PFSK-1 (cell line): ENCODE measurements at regions not wholly inside any gene's neighbourhood (a gene's known extent, or its start where the extent isn't known, plus 50 kb on each side); places are given as distances from the start of the nearest gene placed in this dataset.

Experiments
- FOXP2 ChIP-seq: optimal IDR thresholded peaks from 2 replicates; pipeline ENCODE3; 2011; ENCODE audit warnings: borderline replicate concordance, control low read depth, inconsistent platforms; ENCODE audit not compliant: insufficient read depth; ENCODE audit errors: extremely low read length, extremely low read depth
- POLR2AphosphoS5 ChIP-seq: IDR thresholded peaks from 2 replicates; pipeline ENCODE4 v1.6.1; 2012; ENCODE audit warnings: low read depth, mild to moderate bottlenecking, control low read depth, low read length, moderate library complexity
- TAF1 ChIP-seq: IDR thresholded peaks from 2 replicates; pipeline ENCODE4 v1.6.1; 2012; ENCODE audit warnings: low read length, control low read depth, borderline replicate concordance; ENCODE audit not compliant: insufficient read depth
- TF ChIP-seq, protein P1 (sequence below), 2 experiments: IDR thresholded peaks; 2 replicates each; pipeline versions ENCODE4 v1.6.1 to v1.8.0; 2011 to 2012; ENCODE audit warnings: low read depth in 2 of 2, low read length in 2 of 2, control low read depth in 1 of 2, inconsistent platforms in 1 of 2, mild to moderate bottlenecking in 1 of 2, moderate library complexity in 1 of 2; ENCODE audit not compliant: insufficient read depth in 1 of 2

DNA sequence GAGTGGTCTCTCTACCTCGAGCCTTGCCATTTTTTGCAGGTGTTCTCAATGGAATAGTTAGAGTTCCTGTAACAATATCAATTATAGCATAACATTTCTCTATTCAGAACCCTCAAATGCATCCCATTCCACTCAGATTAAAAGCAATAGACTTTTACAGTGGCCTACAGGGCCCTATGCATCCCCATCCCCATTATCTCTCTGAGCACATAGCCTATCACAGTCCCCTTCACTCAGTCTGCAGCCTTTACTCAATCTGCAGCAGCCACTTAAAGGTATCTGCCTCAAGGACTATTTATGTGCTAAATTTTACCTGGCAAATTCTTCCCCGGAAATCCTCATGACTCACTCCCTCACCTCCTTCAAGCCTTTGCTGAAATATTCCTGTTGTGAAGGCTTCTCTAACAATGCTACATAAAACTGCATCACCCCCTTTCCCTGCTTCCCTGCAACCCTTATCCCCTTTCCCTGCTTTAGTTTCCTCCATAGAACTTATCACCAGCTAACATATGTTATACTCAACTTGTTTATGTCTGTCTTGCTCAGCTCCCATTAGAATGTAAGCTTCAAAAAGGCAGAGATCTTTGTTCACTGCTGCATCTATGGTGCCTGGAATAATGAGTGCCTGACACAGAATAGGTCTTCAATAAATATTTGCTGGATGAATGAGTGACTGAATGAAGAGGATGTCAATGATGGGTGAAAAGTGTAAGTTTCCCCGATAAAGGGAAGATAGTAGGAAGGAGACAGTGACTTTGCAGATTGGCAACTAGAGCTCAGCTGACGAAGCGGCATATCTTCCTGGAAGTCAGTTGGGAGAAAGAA lies 54.1 kb upstream of the ZNF366 start:
- TF ChIP-seq FOXP2 (no peak), TAF1 (no peak), POLR2AphosphoS5 (no peak)
- TF ChIP-seq, protein P1, sequence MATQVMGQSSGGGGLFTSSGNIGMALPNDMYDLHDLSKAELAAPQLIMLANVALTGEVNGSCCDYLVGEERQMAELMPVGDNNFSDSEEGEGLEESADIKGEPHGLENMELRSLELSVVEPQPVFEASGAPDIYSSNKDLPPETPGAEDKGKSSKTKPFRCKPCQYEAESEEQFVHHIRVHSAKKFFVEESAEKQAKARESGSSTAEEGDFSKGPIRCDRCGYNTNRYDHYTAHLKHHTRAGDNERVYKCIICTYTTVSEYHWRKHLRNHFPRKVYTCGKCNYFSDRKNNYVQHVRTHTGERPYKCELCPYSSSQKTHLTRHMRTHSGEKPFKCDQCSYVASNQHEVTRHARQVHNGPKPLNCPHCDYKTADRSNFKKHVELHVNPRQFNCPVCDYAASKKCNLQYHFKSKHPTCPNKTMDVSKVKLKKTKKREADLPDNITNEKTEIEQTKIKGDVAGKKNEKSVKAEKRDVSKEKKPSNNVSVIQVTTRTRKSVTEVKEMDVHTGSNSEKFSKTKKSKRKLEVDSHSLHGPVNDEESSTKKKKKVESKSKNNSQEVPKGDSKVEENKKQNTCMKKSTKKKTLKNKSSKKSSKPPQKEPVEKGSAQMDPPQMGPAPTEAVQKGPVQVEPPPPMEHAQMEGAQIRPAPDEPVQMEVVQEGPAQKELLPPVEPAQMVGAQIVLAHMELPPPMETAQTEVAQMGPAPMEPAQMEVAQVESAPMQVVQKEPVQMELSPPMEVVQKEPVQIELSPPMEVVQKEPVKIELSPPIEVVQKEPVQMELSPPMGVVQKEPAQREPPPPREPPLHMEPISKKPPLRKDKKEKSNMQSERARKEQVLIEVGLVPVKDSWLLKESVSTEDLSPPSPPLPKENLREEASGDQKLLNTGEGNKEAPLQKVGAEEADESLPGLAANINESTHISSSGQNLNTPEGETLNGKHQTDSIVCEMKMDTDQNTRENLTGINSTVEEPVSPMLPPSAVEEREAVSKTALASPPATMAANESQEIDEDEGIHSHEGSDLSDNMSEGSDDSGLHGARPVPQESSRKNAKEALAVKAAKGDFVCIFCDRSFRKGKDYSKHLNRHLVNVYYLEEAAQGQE (IDR thresholded peaks at IDR 0.05; ENCODE audit: insufficient read depth in 1 of 2, low read depth in 2 of 2, low read length in 2 of 2) = no peak
